ENCODE measurements at regions not wholly inside any gene's neighbourhood (a gene's known extent, or its start where the extent isn't known, plus 50 kb on each side); places are given as distances from the start of the nearest gene placed in this dataset.
A peak's percentile ranks its signal among the peaks of the same experiment; 100 is the strongest.

- Histone ChIP-seq H3K36me3 (ENCODE audit: control insufficient read depth in 3 of 3, insufficient read depth in 2 of 3, low read depth in 1 of 3, low read length in 3 of 3) (no peaks in the 10 kb centered on the region), H3K9me3 (ENCODE audit: control insufficient read depth in 2 of 2, insufficient read depth in 1 of 2, low read depth in 1 of 2, low read length in 1 of 2) (no peaks in the 10 kb centered on the region), H3K4me1 (ENCODE audit: control insufficient read depth in 3 of 3, insufficient read depth in 2 of 3, low read depth in 1 of 3, low read length in 2 of 3) (peaks cover 0 to 17% (median 0%) of the 10 kb centered on the region in 3 donors), H3K27ac (ENCODE audit: low read depth in 1 of 3, low read length in 2 of 3) (no peak overlapping the region), H3K27me3 (ENCODE audit: control insufficient read depth in 3 of 3, insufficient read depth in 3 of 3, low read length in 3 of 3) (no peaks in the 10 kb centered on the region), H3K4me3 (ENCODE audit: low read depth in 1 of 3, low read length in 3 of 3) (no peak overlapping the region)
- WGBS, 3 donors, result 89 to 90% (median 90%) methylated on average over 3 of the region's 3 CpGs
- FAIRE-seq, result no peak
- DNase-seq, result peak in 1 of 2 donors; percentile 41
Measured at GRCh38 chr15:48001393-48002039, 119.3 kb upstream of the SLC24A5 start.

GRCh38 chr15:48002767-48003166 lies 118.0 kb upstream of the SLC24A5 start:
- WGBS, 3 donors, result 19 to 57% (median 50%) methylated on average over 1 of the region's 1 CpG
- no peaks in the 10 kb centered on the region for H3K27me3 ChIP-seq (ENCODE audit: control insufficient read depth in 3 of 3, insufficient read depth in 3 of 3, low read length in 3 of 3)
- peaks cover 0 to 7% (median 0%) of the 10 kb centered on the region in 3 donors for H3K4me1 ChIP-seq (ENCODE audit: control insufficient read depth in 3 of 3, insufficient read depth in 2 of 3, low read depth in 1 of 3, low read length in 2 of 3)
- DNase-seq (peak in 1 of 2 donors; percentile 24), FAIRE-seq (no peak)
- no peak overlapping the region for H3K27ac ChIP-seq (ENCODE audit: low read depth in 1 of 3, low read length in 2 of 3)
- no peaks in the 10 kb centered on the region for H3K9me3 ChIP-seq (ENCODE audit: control insufficient read depth in 2 of 2, insufficient read depth in 1 of 2, low read depth in 1 of 2, low read length in 1 of 2)
- no peak overlapping the region for H3K4me3 ChIP-seq (ENCODE audit: low read depth in 1 of 3, low read length in 3 of 3)
- no peaks in the 10 kb centered on the region for H3K36me3 ChIP-seq (ENCODE audit: control insufficient read depth in 3 of 3, insufficient read depth in 2 of 3, low read depth in 1 of 3, low read length in 3 of 3)

- DNase-seq, result no peak
- WGBS, 3 donors, result 92 to 100% (median 95%) methylated on average over 1 of the region's 1 CpG
- H3K27me3 ChIP-seq (ENCODE audit: control insufficient read depth in 3 of 3, insufficient read depth in 3 of 3, low read length in 3 of 3), result no peaks in the 10 kb centered on the region
- peaks cover 0 to 3% (median 0%) of the 10 kb centered on the region in 3 donors for H3K4me1 ChIP-seq (ENCODE audit: control insufficient read depth in 3 of 3, insufficient read depth in 2 of 3, low read depth in 1 of 3, low read length in 2 of 3)
- no peaks in the 10 kb centered on the region for H3K36me3 ChIP-seq (ENCODE audit: control insufficient read depth in 3 of 3, insufficient read depth in 2 of 3, low read depth in 1 of 3, low read length in 3 of 3)
- FAIRE-seq, result no peak
- H3K9me3 ChIP-seq (ENCODE audit: control insufficient read depth in 2 of 2, insufficient read depth in 1 of 2, low read depth in 1 of 2, low read length in 1 of 2), result no peaks in the 10 kb centered on the region
- no peak overlapping the region for H3K27ac ChIP-seq (ENCODE audit: low read depth in 1 of 3, low read length in 2 of 3)
- H3K4me3 ChIP-seq (ENCODE audit: low read depth in 1 of 3, low read length in 3 of 3), result no peak overlapping the region
Measured at GRCh38 chr15:48003441-48003840, 117.3 kb upstream of the SLC24A5 start.

GRCh38 chr15:48005077-48005476 lies 115.7 kb upstream of the SLC24A5 start:
- WGBS, 3 donors, result 93 to 97% (median 95%) methylated on average over 1 of the region's 1 CpG
- Histone ChIP-seq H3K4me3 (ENCODE audit: low read depth in 1 of 3, low read length in 3 of 3) (no peak overlapping the region), H3K36me3 (ENCODE audit: control insufficient read depth in 3 of 3, insufficient read depth in 2 of 3, low read depth in 1 of 3, low read length in 3 of 3) (no peaks in the 10 kb centered on the region), H3K4me1 (ENCODE audit: control insufficient read depth in 3 of 3, insufficient read depth in 2 of 3, low read depth in 1 of 3, low read length in 2 of 3) (peaks cover 0 to 2% (median 0%) of the 10 kb centered on the region in 3 donors), H3K9me3 (ENCODE audit: control insufficient read depth in 2 of 2, insufficient read depth in 1 of 2, low read depth in 1 of 2, low read length in 1 of 2) (no peaks in the 10 kb centered on the region), H3K27ac (ENCODE audit: low read depth in 1 of 3, low read length in 2 of 3) (no peak overlapping the region), H3K27me3 (ENCODE audit: control insufficient read depth in 3 of 3, insufficient read depth in 3 of 3, low read length in 3 of 3) (no peaks in the 10 kb centered on the region)
- FAIRE-seq (no peak), DNase-seq (no peak)

GRCh38 chr15:48006031-48006511 lies 114.7 kb upstream of the SLC24A5 start:
- no peak for FAIRE-seq
- 58 to 68% (median 63%) methylated on average over 7 of the region's 7 CpGs for WGBS, 3 donors
- Histone ChIP-seq H3K27ac (ENCODE audit: low read depth in 1 of 3, low read length in 2 of 3) (no peak overlapping the region), H3K27me3 (ENCODE audit: control insufficient read depth in 3 of 3, insufficient read depth in 3 of 3, low read length in 3 of 3) (no peaks in the 10 kb centered on the region), H3K4me1 (ENCODE audit: control insufficient read depth in 3 of 3, insufficient read depth in 2 of 3, low read depth in 1 of 3, low read length in 2 of 3) (peaks cover 0 to 2% (median 0%) of the 10 kb centered on the region in 3 donors), H3K9me3 (ENCODE audit: control insufficient read depth in 2 of 2, insufficient read depth in 1 of 2, low read depth in 1 of 2, low read length in 1 of 2) (no peaks in the 10 kb centered on the region), H3K4me3 (ENCODE audit: low read depth in 1 of 3, low read length in 3 of 3) (no peak overlapping the region), H3K36me3 (ENCODE audit: control insufficient read depth in 3 of 3, insufficient read depth in 2 of 3, low read depth in 1 of 3, low read length in 3 of 3) (no peaks in the 10 kb centered on the region)
- DNase-seq, result peak; percentile 31 to 40

GRCh38 chr15:48010316-48010715 lies 110.5 kb upstream of the SLC24A5 start:
- Histone ChIP-seq H3K9me3 (ENCODE audit: control insufficient read depth in 2 of 2, insufficient read depth in 1 of 2, low read depth in 1 of 2, low read length in 1 of 2) (no peaks in the 10 kb centered on the region), H3K4me3 (ENCODE audit: low read depth in 1 of 3, low read length in 3 of 3) (no peak overlapping the region), H3K36me3 (ENCODE audit: control insufficient read depth in 3 of 3, insufficient read depth in 2 of 3, low read depth in 1 of 3, low read length in 3 of 3) (no peaks in the 10 kb centered on the region), H3K27ac (ENCODE audit: low read depth in 1 of 3, low read length in 2 of 3) (no peak overlapping the region), H3K27me3 (ENCODE audit: control insufficient read depth in 3 of 3, insufficient read depth in 3 of 3, low read length in 3 of 3) (no peaks in the 10 kb centered on the region), H3K4me1 (ENCODE audit: control insufficient read depth in 3 of 3, insufficient read depth in 2 of 3, low read depth in 1 of 3, low read length in 2 of 3) (no peaks in the 10 kb centered on the region)
- no peak for FAIRE-seq
- DNase-seq, result no peak
- WGBS, 3 donors, result 70 to 86% (median 79%) methylated on average over 4 of the region's 4 CpGs

- WGBS, 3 donors, result 85 to 91% (median 87%) methylated on average over 3 of the region's 3 CpGs
Measured at GRCh38 chr15:48012191-48012590, 108.6 kb upstream of the SLC24A5 start.

GRCh38 chr15:48016865-48017264 lies 103.9 kb upstream of the SLC24A5 start:
- DNase-seq (no peak), FAIRE-seq (no peak)
- Histone ChIP-seq H3K36me3 (ENCODE audit: control insufficient read depth in 3 of 3, insufficient read depth in 2 of 3, low read depth in 1 of 3, low read length in 3 of 3) (no peaks in the 10 kb centered on the region), H3K27ac (ENCODE audit: low read depth in 1 of 3, low read length in 2 of 3) (no peak overlapping the region), H3K4me3 (ENCODE audit: low read depth in 1 of 3, low read length in 3 of 3) (no peak overlapping the region), H3K9me3 (ENCODE audit: control insufficient read depth in 2 of 2, insufficient read depth in 1 of 2, low read depth in 1 of 2, low read length in 1 of 2) (no peaks in the 10 kb centered on the region), H3K27me3 (ENCODE audit: control insufficient read depth in 3 of 3, insufficient read depth in 3 of 3, low read length in 3 of 3) (no peaks in the 10 kb centered on the region), H3K4me1 (ENCODE audit: control insufficient read depth in 3 of 3, insufficient read depth in 2 of 3, low read depth in 1 of 3, low read length in 2 of 3) (no peaks in the 10 kb centered on the region)
- WGBS, 3 donors, result 79 to 83% (median 83%) methylated on average over 3 of the region's 3 CpGs

More at GRCh38 chr15:48012191-48012590, 108.6 kb upstream of the SLC24A5 start:
- H3K27ac ChIP-seq (ENCODE audit: low read depth in 1 of 3, low read length in 2 of 3), result no peak overlapping the region
- no peaks in the 10 kb centered on the region for H3K9me3 ChIP-seq (ENCODE audit: control insufficient read depth in 2 of 2, insufficient read depth in 1 of 2, low read depth in 1 of 2, low read length in 1 of 2)
- DNase-seq, result no peak
- H3K27me3 ChIP-seq (ENCODE audit: control insufficient read depth in 3 of 3, insufficient read depth in 3 of 3, low read length in 3 of 3), result no peaks in the 10 kb centered on the region
- H3K36me3 ChIP-seq (ENCODE audit: control insufficient read depth in 3 of 3, insufficient read depth in 2 of 3, low read depth in 1 of 3, low read length in 3 of 3), result no peaks in the 10 kb centered on the region
- H3K4me1 ChIP-seq (ENCODE audit: control insufficient read depth in 3 of 3, insufficient read depth in 2 of 3, low read depth in 1 of 3, low read length in 2 of 3), result no peaks in the 10 kb centered on the region
- no peak for FAIRE-seq
- H3K4me3 ChIP-seq (ENCODE audit: low read depth in 1 of 3, low read length in 3 of 3), result no peak overlapping the region

GRCh38 chr15:48017747-48018146 lies 103.0 kb upstream of the SLC24A5 start:
- Histone ChIP-seq H3K4me3 (ENCODE audit: low read depth in 1 of 3, low read length in 3 of 3) (no peak overlapping the region), H3K4me1 (ENCODE audit: control insufficient read depth in 3 of 3, insufficient read depth in 2 of 3, low read depth in 1 of 3, low read length in 2 of 3) (no peaks in the 10 kb centered on the region), H3K27me3 (ENCODE audit: control insufficient read depth in 3 of 3, insufficient read depth in 3 of 3, low read length in 3 of 3) (no peaks in the 10 kb centered on the region), H3K36me3 (ENCODE audit: control insufficient read depth in 3 of 3, insufficient read depth in 2 of 3, low read depth in 1 of 3, low read length in 3 of 3) (no peaks in the 10 kb centered on the region), H3K27ac (ENCODE audit: low read depth in 1 of 3, low read length in 2 of 3) (no peak overlapping the region), H3K9me3 (ENCODE audit: control insufficient read depth in 2 of 2, insufficient read depth in 1 of 2, low read depth in 1 of 2, low read length in 1 of 2) (no peaks in the 10 kb centered on the region)
- FAIRE-seq (no peak), DNase-seq (no peak)
- WGBS, 3 donors, result 62 to 81% (median 72%) methylated on average over 3 of the region's 3 CpGs

Measured in small intestine (tissue), 7 donors.